Right lung (tissue), 2 donors: ENCODE measurements at regions not wholly inside any gene's neighbourhood (a gene's known extent, or its start where the extent isn't known, plus 50 kb on each side); places are given as distances from the start of the nearest gene placed in this dataset.

Experiments
- DNase-seq, 2 donors: peaks; one replicate each; pipeline ENCODE4 v3.0.0-alpha.2; 2013

DNA sequence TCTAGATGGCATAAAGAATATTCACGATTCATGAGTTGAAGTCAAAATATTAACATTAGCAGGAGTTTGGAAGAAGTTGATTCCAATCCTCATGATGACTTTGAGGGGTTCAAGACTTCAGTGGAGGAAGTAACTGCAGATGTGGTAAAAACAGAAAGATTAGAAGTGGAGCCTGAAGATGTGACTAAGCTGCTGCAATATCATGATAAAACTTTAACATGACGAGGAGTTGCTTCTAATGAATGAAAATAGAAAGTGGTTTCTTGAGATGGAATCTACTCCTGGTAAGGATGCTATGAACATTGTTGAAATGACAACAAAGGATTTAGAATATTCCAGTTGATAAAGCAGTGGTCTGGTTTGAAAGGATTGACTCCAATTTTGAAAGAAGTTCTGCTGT, 70.1 kb upstream of the TMLHE start:
- no peak for DNase-seq

DNA sequence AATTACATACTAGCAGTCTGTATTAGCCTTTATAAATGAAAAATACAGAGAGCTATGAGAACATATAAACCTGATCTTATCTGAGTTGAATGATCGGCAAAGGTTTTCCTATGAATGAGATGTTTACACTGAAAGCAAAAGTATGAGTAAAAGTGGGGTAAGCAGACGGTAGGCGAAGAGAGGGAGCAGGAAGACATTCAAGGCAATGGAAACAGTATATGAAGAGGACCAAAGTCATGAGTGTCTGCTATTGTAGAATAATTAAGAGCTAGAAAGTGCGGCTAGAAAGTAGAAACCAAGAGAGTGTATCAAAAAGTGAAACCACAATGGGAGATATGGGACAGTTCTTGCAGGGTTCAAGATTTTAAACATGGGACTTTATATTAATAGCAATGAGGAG, 67.0 kb upstream of the TMLHE start:
- DNase-seq, result no peak

DNA sequence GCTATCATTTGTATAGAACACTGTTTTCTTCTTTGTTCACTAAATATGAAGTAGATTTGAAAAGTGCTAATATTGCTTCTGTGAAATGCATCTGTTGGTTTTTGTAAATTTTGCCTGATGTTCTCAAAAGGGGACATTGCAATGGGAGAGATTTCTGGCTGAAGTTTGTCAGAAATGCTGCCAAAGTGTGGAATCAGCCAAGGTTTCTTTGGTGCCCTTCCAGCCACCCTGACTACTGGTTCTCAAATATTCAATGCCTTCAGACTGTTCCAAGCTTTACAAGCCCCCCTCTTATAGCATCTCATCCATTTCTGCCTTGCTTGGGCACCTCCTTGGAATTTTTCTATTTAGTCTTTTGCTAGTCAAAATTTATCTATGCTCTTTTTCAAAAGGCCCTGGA, 60.6 kb upstream of the TMLHE start:
- DNase-seq, result no peak

DNA sequence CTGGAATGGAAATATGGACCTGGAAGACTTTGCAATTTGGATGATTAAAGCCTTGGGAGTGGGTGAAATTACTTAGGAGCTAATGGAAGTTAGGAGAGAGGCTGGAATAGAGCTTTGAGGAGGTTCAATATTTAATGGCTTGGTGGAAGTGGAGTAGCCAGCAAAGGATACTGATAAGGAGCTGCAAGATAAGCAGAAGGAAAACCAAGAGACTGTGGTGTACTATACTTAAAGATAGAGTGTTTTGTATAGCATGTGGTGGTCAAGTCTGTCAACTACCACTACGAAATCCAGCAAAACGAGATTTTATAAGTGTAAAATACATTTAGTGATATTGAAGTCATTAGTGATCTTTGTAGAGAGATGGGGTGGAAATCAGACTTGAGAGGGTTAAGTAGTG, 54.0 kb upstream of the TMLHE start:
- DNase-seq, result no peak
